ENCODE measurements at regions not wholly inside any gene's neighbourhood (a gene's known extent, or its start where the extent isn't known, plus 50 kb on each side); places are given as distances from the start of the nearest gene placed in this dataset.

GRCh38 chr3:25153561-25153960, 274.5 kb upstream of the RARB start:
- no peak for TF ChIP-seq CTCF (IDR thresholded peaks at IDR 0.05; ENCODE audit: low read depth, low read length, missing control alignments)
- H3K4me3 ChIP-seq (ENCODE audit: low read depth, low read length) = no peak overlapping the region
- no peak for DNase-seq (ENCODE audit: low read depth)

- H3K4me3 ChIP-seq (ENCODE audit: low read depth, low read length) = no peak overlapping the region
- no peak for DNase-seq (ENCODE audit: low read depth)
- no peak for TF ChIP-seq CTCF (IDR thresholded peaks at IDR 0.05; ENCODE audit: low read depth, low read length, missing control alignments)
These were observed 272.2 kb upstream of the RARB start for GRCh38 chr3:25155652-25156471.

GRCh38 chr3:25156626-25157025, 271.4 kb upstream of the RARB start:
- no peak overlapping the region for H3K4me3 ChIP-seq (ENCODE audit: low read depth, low read length)
- TF ChIP-seq CTCF (IDR thresholded peaks at IDR 0.05; ENCODE audit: low read depth, low read length, missing control alignments) = no peak
- DNase-seq (ENCODE audit: low read depth) = no peak

GRCh38 chr3:25165306-25165705, 262.8 kb upstream of the RARB start:
- no peak for DNase-seq (ENCODE audit: low read depth)
- TF ChIP-seq CTCF (IDR thresholded peaks at IDR 0.05; ENCODE audit: low read depth, low read length, missing control alignments) = no peak
- H3K4me3 ChIP-seq (ENCODE audit: low read depth, low read length) = no peak overlapping the region

GRCh38 chr3:25166016-25166415, 262.0 kb upstream of the RARB start:
- H3K4me3 ChIP-seq (ENCODE audit: low read depth, low read length) = no peak overlapping the region
- DNase-seq (ENCODE audit: low read depth) = no peak
- TF ChIP-seq CTCF (IDR thresholded peaks at IDR 0.05; ENCODE audit: low read depth, low read length, missing control alignments) = no peak

- no peak for DNase-seq (ENCODE audit: low read depth)
- no peak for TF ChIP-seq CTCF (IDR thresholded peaks at IDR 0.05; ENCODE audit: low read depth, low read length, missing control alignments)
- no peak overlapping the region for H3K4me3 ChIP-seq (ENCODE audit: low read depth, low read length)
These were observed 258.9 kb upstream of the RARB start for GRCh38 chr3:25169151-25169550.

GRCh38 chr3:25170021-25170420, 258.0 kb upstream of the RARB start:
- no peak for DNase-seq (ENCODE audit: low read depth)
- H3K4me3 ChIP-seq (ENCODE audit: low read depth, low read length) = no peak overlapping the region
- no peak for TF ChIP-seq CTCF (IDR thresholded peaks at IDR 0.05; ENCODE audit: low read depth, low read length, missing control alignments)

All from GM12864 (cell line).